ENCODE measurements at regions not wholly inside any gene's neighbourhood (a gene's known extent, or its start where the extent isn't known, plus 50 kb on each side); places are given as distances from the start of the nearest gene placed in this dataset.
"Not testable (repeated sequence)": the region's sequence is repeated elsewhere in the genome, so short reads cannot be mapped to it uniquely, and the experiment has no call there.

- H3K36me3 Mint-ChIP-seq: no peaks in the 10 kb centered on the region
- no peak for ATAC-seq
- H3K27me3 ChIP-seq (ENCODE audit: control insufficient read depth, insufficient read depth, low read length): no peaks in the 10 kb centered on the region
Observed at GRCh38 chr21:38902608-38903445, 97.1 kb downstream of the ETS2 start.

GRCh38 chr21:38900499-38900898 lies 94.8 kb downstream of the ETS2 start:
- no peaks in the 10 kb centered on the region for H3K27me3 ChIP-seq (ENCODE audit: control insufficient read depth, insufficient read depth, low read length)
- Mint-ChIP-seq H3K9me3 (no peaks in the 10 kb centered on the region), H3K36me3 (no peaks in the 10 kb centered on the region), H3K27ac (no peak overlapping the region), H3K4me3 (no peak overlapping the region), H3K27me3 (ENCODE audit: low read depth in 2 of 2) (peaks cover 8 to 15% of the 10 kb centered on the region in 2 donors), H3K4me1 (no peaks in the 10 kb centered on the region)
- TF ChIP-seq, protein P1, sequence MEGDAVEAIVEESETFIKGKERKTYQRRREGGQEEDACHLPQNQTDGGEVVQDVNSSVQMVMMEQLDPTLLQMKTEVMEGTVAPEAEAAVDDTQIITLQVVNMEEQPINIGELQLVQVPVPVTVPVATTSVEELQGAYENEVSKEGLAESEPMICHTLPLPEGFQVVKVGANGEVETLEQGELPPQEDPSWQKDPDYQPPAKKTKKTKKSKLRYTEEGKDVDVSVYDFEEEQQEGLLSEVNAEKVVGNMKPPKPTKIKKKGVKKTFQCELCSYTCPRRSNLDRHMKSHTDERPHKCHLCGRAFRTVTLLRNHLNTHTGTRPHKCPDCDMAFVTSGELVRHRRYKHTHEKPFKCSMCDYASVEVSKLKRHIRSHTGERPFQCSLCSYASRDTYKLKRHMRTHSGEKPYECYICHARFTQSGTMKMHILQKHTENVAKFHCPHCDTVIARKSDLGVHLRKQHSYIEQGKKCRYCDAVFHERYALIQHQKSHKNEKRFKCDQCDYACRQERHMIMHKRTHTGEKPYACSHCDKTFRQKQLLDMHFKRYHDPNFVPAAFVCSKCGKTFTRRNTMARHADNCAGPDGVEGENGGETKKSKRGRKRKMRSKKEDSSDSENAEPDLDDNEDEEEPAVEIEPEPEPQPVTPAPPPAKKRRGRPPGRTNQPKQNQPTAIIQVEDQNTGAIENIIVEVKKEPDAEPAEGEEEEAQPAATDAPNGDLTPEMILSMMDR (IDR thresholded peaks at IDR 0.05): no peak
- DNase-seq: no peak
- no peak overlapping the region for H3K4me3 ChIP-seq (ENCODE audit: low read length)
- no peak overlapping the region for H3K27ac ChIP-seq (ENCODE audit: low read length)
- ATAC-seq: no peak
- no peaks in the 10 kb centered on the region for H3K9me3 ChIP-seq (ENCODE audit: control insufficient read depth, insufficient read depth, low read length)
- H3K4me1 ChIP-seq (ENCODE audit: control insufficient read depth, insufficient read depth, low read length): no peaks in the 10 kb centered on the region
- WGBS (ENCODE audit: insufficient coverage): no CpG with 5 or more reads among the region's 2 CpGs
- no peaks in the 10 kb centered on the region for H3K36me3 ChIP-seq (ENCODE audit: control insufficient read depth, insufficient read depth, low read length)
- intact Hi-C loops (cut with micrococcal nuclease): no loop called here

More at GRCh38 chr21:38902608-38903445, 97.1 kb downstream of the ETS2 start:
- no peak overlapping the region for H3K4me3 ChIP-seq (ENCODE audit: low read length)
- Mint-ChIP-seq H3K27me3 (ENCODE audit: low read depth in 2 of 2) (peaks cover 5 to 8% of the 10 kb centered on the region in 2 donors), H3K4me1 (no peaks in the 10 kb centered on the region), H3K9me3 (no peaks in the 10 kb centered on the region), H3K27ac (no peak overlapping the region), H3K4me3 (no peak overlapping the region)
- H3K4me1 ChIP-seq (ENCODE audit: control insufficient read depth, insufficient read depth, low read length): no peaks in the 10 kb centered on the region
- H3K27ac ChIP-seq (ENCODE audit: low read length): no peak overlapping the region
- intact Hi-C loops (cut with micrococcal nuclease): no loop called here
- H3K9me3 ChIP-seq (ENCODE audit: control insufficient read depth, insufficient read depth, low read length): no peaks in the 10 kb centered on the region
- TF ChIP-seq, protein P1 (IDR thresholded peaks at IDR 0.05): no peak
- 88% methylated on average over 9 of the region's 9 CpGs for WGBS (ENCODE audit: insufficient coverage)
- DNase-seq: no peak
- no peaks in the 10 kb centered on the region for H3K36me3 ChIP-seq (ENCODE audit: control insufficient read depth, insufficient read depth, low read length)

DNA sequence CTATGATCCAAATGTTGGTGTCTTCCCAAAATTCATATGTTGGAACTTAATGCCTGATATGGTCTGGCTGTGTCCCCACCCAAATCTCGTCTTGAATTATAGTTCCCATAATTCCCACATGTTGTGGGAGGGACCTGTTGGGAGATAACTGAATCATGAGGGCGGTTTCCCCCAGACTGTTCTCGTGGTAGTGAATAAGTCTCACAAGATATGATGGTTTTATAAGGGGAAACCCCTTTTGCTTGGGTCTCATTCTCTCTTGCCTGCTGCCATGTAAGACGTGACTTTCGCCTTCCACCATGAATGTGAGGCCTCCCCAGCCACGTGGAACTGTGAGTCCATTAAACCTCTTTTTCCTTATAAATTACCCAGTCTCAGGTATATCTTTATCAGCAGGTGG lies 94.3 kb downstream of the ETS2 start:
- H3K4me3 Mint-ChIP-seq; H3K9me3 Mint-ChIP-seq; H3K27ac ChIP-seq (ENCODE audit: low read length); H3K36me3 ChIP-seq (ENCODE audit: control insufficient read depth, insufficient read depth, low read length); H3K4me1 Mint-ChIP-seq; H3K4me3 ChIP-seq (ENCODE audit: low read length); H3K36me3 Mint-ChIP-seq; intact Hi-C loops (cut with micrococcal nuclease); H3K27ac Mint-ChIP-seq; H3K4me1 ChIP-seq (ENCODE audit: control insufficient read depth, insufficient read depth, low read length); H3K27me3 ChIP-seq (ENCODE audit: control insufficient read depth, insufficient read depth, low read length); ATAC-seq; DNase-seq; H3K9me3 ChIP-seq (ENCODE audit: control insufficient read depth, insufficient read depth, low read length): not testable (repeated sequence)
- WGBS (ENCODE audit: insufficient coverage): 81% methylated on average over 5 of the region's 6 CpGs
- H3K27me3 Mint-ChIP-seq (ENCODE audit: low read depth in 2 of 2): peaks cover 11 to 15% of the 10 kb centered on the region in 2 donors

- TF ChIP-seq, protein P1 (IDR thresholded peaks at IDR 0.05): no peak
- Histone ChIP-seq H3K4me1 (ENCODE audit: control insufficient read depth, insufficient read depth, low read length) (no peaks in the 10 kb centered on the region), H3K36me3 (ENCODE audit: control insufficient read depth, insufficient read depth, low read length) (no peaks in the 10 kb centered on the region), H3K27me3 (ENCODE audit: control insufficient read depth, insufficient read depth, low read length) (no peaks in the 10 kb centered on the region), H3K27ac (ENCODE audit: low read length) (no peak overlapping the region), H3K9me3 (ENCODE audit: control insufficient read depth, insufficient read depth, low read length) (no peaks in the 10 kb centered on the region), H3K4me3 (ENCODE audit: low read length) (no peak overlapping the region)
- DNase-seq (no peak), ATAC-seq (no peak)
- intact Hi-C loops (cut with micrococcal nuclease): no loop called here
- no peaks in the 10 kb centered on the region for H3K36me3 Mint-ChIP-seq
- H3K27ac Mint-ChIP-seq: no peak overlapping the region
- no peaks in the 10 kb centered on the region for H3K4me1 Mint-ChIP-seq
- peaks cover 15 to 20% of the 10 kb centered on the region in 2 donors for H3K27me3 Mint-ChIP-seq (ENCODE audit: low read depth in 2 of 2)
- no peak overlapping the region for H3K4me3 Mint-ChIP-seq
- no peaks in the 10 kb centered on the region for H3K9me3 Mint-ChIP-seq
- 86% methylated on average over 2 of the region's 3 CpGs for WGBS (ENCODE audit: insufficient coverage)
Observed at GRCh38 chr21:38899277-38899947, 93.7 kb downstream of the ETS2 start.
